Trophoblast cell (in vitro differentiated cells and primary cell): ENCODE measurements at regions not wholly inside any gene's neighbourhood (a gene's known extent, or its start where the extent isn't known, plus 50 kb on each side); places are given as distances from the start of the nearest gene placed in this dataset.

Source experiments
- DNase-seq, 2 donors: peaks; one replicate each; pipeline ENCODE4 v3.0.0-alpha.2; 2016
- H2AFZ ChIP-seq: 2 replicates; pipeline ENCODE4 v1.6.1; 2013; ENCODE audit warnings: low read length, moderate library complexity, mild to moderate bottlenecking; ENCODE audit not compliant: insufficient read depth, poor library complexity
- H2AK5ac ChIP-seq: 2 replicates; pipeline ENCODE4 v1.6.1; 2013; ENCODE audit warnings: mild to moderate bottlenecking, low read length
- H2BK120ac ChIP-seq: 2 replicates; pipeline ENCODE4 v1.6.1; 2013; ENCODE audit warnings: low read length, mild to moderate bottlenecking, moderate library complexity; ENCODE audit not compliant: insufficient read depth, poor library complexity
- H2BK12ac ChIP-seq: 2 replicates; pipeline ENCODE4 v1.6.1; 2013; ENCODE audit warnings: mild to moderate bottlenecking, low read length, moderate library complexity
- H2BK5ac ChIP-seq: 2 replicates; pipeline ENCODE4 v1.6.1; 2013; ENCODE audit warnings: low read length, low read depth, moderate library complexity, mild to moderate bottlenecking; ENCODE audit not compliant: poor library complexity
- H3K14ac ChIP-seq: 2 replicates; pipeline ENCODE4 v1.6.1; 2013; ENCODE audit warnings: mild to moderate bottlenecking, low read length
- H3K18ac ChIP-seq: 2 replicates; pipeline ENCODE4 v1.6.1; 2013; ENCODE audit warnings: mild to moderate bottlenecking, low read length
- H3K23ac ChIP-seq: 2 replicates; pipeline ENCODE4 v1.6.1; 2013; ENCODE audit warnings: low read length
- H3K27ac ChIP-seq: 2 replicates; pipeline ENCODE4 v1.5.1; 2013; ENCODE audit warnings: low read depth, mild to moderate bottlenecking, inconsistent platforms, low read length, moderate library complexity
- H3K27me3 ChIP-seq: 2 replicates; pipeline ENCODE4 v1.6.1; 2013; ENCODE audit warnings: inconsistent platforms, mild to moderate bottlenecking, low read length, moderate library complexity; ENCODE audit not compliant: insufficient read depth
- H3K36me3 ChIP-seq, 2 experiments: 1 replicate in 1 of 2; 2 replicates in 1 of 2; pipeline ENCODE4 v1.6.1; 2013; ENCODE audit warnings: low read length in 2 of 2, mild to moderate bottlenecking in 2 of 2, moderate library complexity in 1 of 2; ENCODE audit not compliant: insufficient read depth in 2 of 2, control insufficient read depth in 1 of 2
- H3K4ac ChIP-seq: 2 replicates; pipeline ENCODE4 v1.6.1; 2013; ENCODE audit warnings: low read depth, mild to moderate bottlenecking, low read length, moderate library complexity
- H3K4me1 ChIP-seq, 2 experiments: 1 replicate in 1 of 2; 2 replicates in 1 of 2; pipeline ENCODE4 v1.6.1; 2013; ENCODE audit warnings: low read length in 2 of 2, mild to moderate bottlenecking in 2 of 2, moderate library complexity in 1 of 2; ENCODE audit not compliant: insufficient read depth in 2 of 2, control insufficient read depth in 1 of 2
- H3K4me2 ChIP-seq: 2 replicates; pipeline ENCODE4 v1.6.1; 2013; ENCODE audit warnings: inconsistent platforms, mild to moderate bottlenecking, low read length, moderate library complexity
- H3K4me3 ChIP-seq: 2 replicates; pipeline ENCODE4 v1.5.1; 2013; ENCODE audit warnings: mild to moderate bottlenecking, low read depth, low read length, inconsistent platforms
- H3K79me1 ChIP-seq: one replicate; pipeline ENCODE4 v1.6.1; 2013; ENCODE audit warnings: low read length
- H3K79me2 ChIP-seq: 2 replicates; pipeline ENCODE4 v1.6.1; 2013; ENCODE audit warnings: low read length, mild to moderate bottlenecking; ENCODE audit not compliant: control insufficient read depth, insufficient read depth, poor library complexity
- H3K9ac ChIP-seq: 2 replicates; pipeline ENCODE4 v1.6.1; 2013; ENCODE audit warnings: mild to moderate bottlenecking, low read length
- H3K9me3 ChIP-seq: 2 replicates; pipeline ENCODE4 v1.6.1; 2013; ENCODE audit warnings: low read depth, mild to moderate bottlenecking, control low read depth, inconsistent platforms, low read length; ENCODE audit not compliant: insufficient read depth
- H4K12ac ChIP-seq: 2 replicates; pipeline ENCODE4 v1.6.1; 2013; ENCODE audit warnings: low read depth, mild to moderate bottlenecking, low read length, moderate library complexity
- H4K8ac ChIP-seq: 2 replicates; pipeline ENCODE4 v1.6.1; 2013; ENCODE audit warnings: low read depth, mild to moderate bottlenecking, low read length, moderate library complexity
- H4K91ac ChIP-seq: one replicate; pipeline ENCODE4 v1.6.1; 2013; ENCODE audit warnings: low read depth, mild to moderate bottlenecking, low read length, moderate library complexity
- WGBS: extraction: QIAGEN DNeasy Blood & Tissue Kit; methylation state at CpG from one replicate; pipeline ENCODE4 v1.1.7; 2013; ENCODE audit warnings: missing lambda C conversion rate; ENCODE audit not compliant: insufficient read length, insufficient coverage; ENCODE audit errors: extremely low coverage; 5-methylcytosine and 5-hydroxymethylcytosine counted together

DNA sequence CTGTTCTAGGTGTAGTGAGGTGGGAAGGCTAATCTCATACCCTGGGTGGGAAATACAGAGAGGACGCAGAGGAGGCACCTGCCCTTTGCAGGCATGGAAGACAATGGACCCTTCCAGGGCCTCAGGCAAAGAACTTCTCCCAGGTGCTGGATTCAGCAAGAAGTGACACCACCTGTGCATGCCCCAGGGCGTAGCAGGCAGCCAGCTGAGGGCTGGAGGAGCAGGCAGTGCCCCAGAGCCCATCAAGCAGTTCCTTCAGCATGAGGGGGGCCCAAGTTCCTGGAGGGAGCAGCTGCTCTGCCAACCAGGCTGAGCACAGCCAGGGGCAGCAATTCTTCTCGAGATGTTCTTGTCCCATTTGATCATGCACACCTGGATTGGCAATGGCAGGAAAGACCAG is 170.3 kb upstream of the PDE10A start:
- DNase-seq = peak in 1 of 2 donors; percentile 34
- Histone ChIP-seq H4K12ac (no peak overlapping the region), H4K8ac (no peak overlapping the region), H3K14ac (no peak overlapping the region), H3K4me1 (no peaks in the 10 kb centered on the region), H4K91ac (no peak overlapping the region), H3K4ac (no peak overlapping the region), H3K36me3 (no peaks in the 10 kb centered on the region), H3K27me3 (no peaks in the 10 kb centered on the region), H2AK5ac (no peak overlapping the region), H2BK120ac (no peak overlapping the region), H3K79me1 (no peaks in the 10 kb centered on the region), H2BK5ac (no peak overlapping the region), H3K4me2 (no peak overlapping the region), H3K4me3 (no peak overlapping the region), H2AFZ (no peak overlapping the region), H3K9me3 (peaks cover 2% of the 10 kb centered on the region), H3K18ac (no peak overlapping the region), H3K9ac (no peak overlapping the region), H2BK12ac (no peak overlapping the region), H3K79me2 (no peaks in the 10 kb centered on the region), H3K27ac (no peak overlapping the region), H3K23ac (no peak overlapping the region)
- no CpG with 5 or more reads among the region's 3 CpGs for WGBS

DNA sequence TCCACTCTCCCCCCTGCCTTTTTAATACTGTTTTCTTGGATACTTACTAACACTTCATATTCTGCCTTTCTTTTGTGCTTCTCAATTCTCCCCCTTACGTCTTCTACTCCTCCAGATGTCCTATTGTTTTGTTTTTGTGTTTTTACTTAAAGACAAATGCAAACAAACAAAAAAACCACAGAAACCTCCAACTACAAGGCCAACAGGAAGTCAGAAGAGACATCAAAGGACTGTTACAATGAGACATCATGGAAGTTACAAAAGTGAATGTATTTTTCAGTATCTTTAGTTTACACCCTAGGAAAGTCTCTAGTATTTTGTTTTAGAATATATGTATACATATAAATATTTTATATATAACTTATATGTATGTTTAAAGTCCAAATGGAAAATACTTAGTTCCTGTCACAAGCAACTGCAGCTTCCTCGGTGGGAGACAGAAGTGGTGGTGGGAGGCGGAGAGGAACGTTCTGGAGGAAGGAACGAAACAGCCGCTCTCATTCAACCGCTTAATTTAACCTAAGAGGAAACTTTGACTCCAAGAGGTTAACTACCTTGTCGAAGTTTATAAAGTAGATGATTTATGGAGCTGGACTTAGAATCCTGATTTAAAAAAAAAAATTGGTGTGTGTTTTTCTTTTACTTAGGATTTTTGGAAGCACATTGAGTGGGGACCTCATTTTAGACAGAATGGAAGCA is 168.9 kb upstream of the PDE10A start:
- H3K27ac ChIP-seq = no peak overlapping the region
- no CpG with 5 or more reads among the region's 8 CpGs for WGBS

GRCh38 chr6:165830761-165831160 is 167.7 kb upstream of the PDE10A start:
- no peaks in the 10 kb centered on the region for H3K36me3 ChIP-seq
- no peak overlapping the region for H3K18ac ChIP-seq
- H3K4me3 ChIP-seq = no peak overlapping the region
- no peak overlapping the region for H2BK120ac ChIP-seq
- H2AFZ ChIP-seq = no peak overlapping the region
- no peak overlapping the region for H3K23ac ChIP-seq
- no peak overlapping the region for H4K91ac ChIP-seq
- no peak overlapping the region for H3K9ac ChIP-seq
- H3K4me1 ChIP-seq = no peaks in the 10 kb centered on the region
- no peaks in the 10 kb centered on the region for H3K79me1 ChIP-seq
- H2AK5ac ChIP-seq = no peak overlapping the region
- no peaks in the 10 kb centered on the region for H3K79me2 ChIP-seq
- no peak overlapping the region for H4K12ac ChIP-seq
- no peak overlapping the region for H2BK5ac ChIP-seq
- no peaks in the 10 kb centered on the region for H3K9me3 ChIP-seq
- no peak for DNase-seq
- WGBS = no CpG with 5 or more reads among the region's 5 CpGs
- no peak overlapping the region for H3K27ac ChIP-seq
- no peaks in the 10 kb centered on the region for H3K27me3 ChIP-seq
- H4K8ac ChIP-seq = no peak overlapping the region
- H3K14ac ChIP-seq = no peak overlapping the region
- H3K4ac ChIP-seq = no peak overlapping the region
- no peak overlapping the region for H3K4me2 ChIP-seq
- H2BK12ac ChIP-seq = no peak overlapping the region

More for the DNA sequence above, 168.9 kb upstream of the PDE10A start:
- Histone ChIP-seq H3K4me2 (no peak overlapping the region), H3K4ac (no peak overlapping the region), H4K12ac (no peak overlapping the region), H3K36me3 (no peaks in the 10 kb centered on the region), H3K4me1 (no peaks in the 10 kb centered on the region), H3K9ac (no peak overlapping the region), H3K9me3 (peaks cover 2% of the 10 kb centered on the region), H3K23ac (no peak overlapping the region), H2BK12ac (no peak overlapping the region), H3K27me3 (no peaks in the 10 kb centered on the region), H2BK120ac (no peak overlapping the region), H3K4me3 (no peak overlapping the region), H3K79me2 (no peaks in the 10 kb centered on the region), H2AFZ (no peak overlapping the region), H4K91ac (no peak overlapping the region), H3K79me1 (no peaks in the 10 kb centered on the region), H2BK5ac (no peak overlapping the region), H2AK5ac (no peak overlapping the region), H3K18ac (no peak overlapping the region), H4K8ac (no peak overlapping the region), H3K14ac (no peak overlapping the region)
- DNase-seq = no peak

- H3K23ac ChIP-seq = no peak overlapping the region
- no peak overlapping the region for H3K9ac ChIP-seq
- H4K91ac ChIP-seq = no peak overlapping the region
- no peak overlapping the region for H2BK12ac ChIP-seq
- DNase-seq = no peak
- H3K4ac ChIP-seq = no peak overlapping the region
- no peak overlapping the region for H2AK5ac ChIP-seq
- H4K8ac ChIP-seq = no peak overlapping the region
- H3K4me2 ChIP-seq = no peak overlapping the region
- no peaks in the 10 kb centered on the region for H3K9me3 ChIP-seq
- H3K18ac ChIP-seq = no peak overlapping the region
- no peak overlapping the region for H2AFZ ChIP-seq
- H2BK5ac ChIP-seq = no peak overlapping the region
- no peak overlapping the region for H3K27ac ChIP-seq
- WGBS = no CpG with 5 or more reads among the region's 6 CpGs
- no peaks in the 10 kb centered on the region for H3K4me1 ChIP-seq
- no peaks in the 10 kb centered on the region for H3K79me2 ChIP-seq
- H3K36me3 ChIP-seq = no peaks in the 10 kb centered on the region
- H3K14ac ChIP-seq = no peak overlapping the region
- no peak overlapping the region for H2BK120ac ChIP-seq
- no peak overlapping the region for H3K4me3 ChIP-seq
- H3K27me3 ChIP-seq = no peaks in the 10 kb centered on the region
- no peak overlapping the region for H4K12ac ChIP-seq
- H3K79me1 ChIP-seq = no peaks in the 10 kb centered on the region
Measured at GRCh38 chr6:165829376-165829775, 166.3 kb upstream of the PDE10A start.
